GM18909 (cell line): ENCODE measurements at regions not wholly inside any gene's neighbourhood (a gene's known extent, or its start where the extent isn't known, plus 50 kb on each side); places are given as distances from the start of the nearest gene placed in this dataset.
"Not testable (repeated sequence)": the region's sequence is repeated elsewhere in the genome, so short reads cannot be mapped to it uniquely, and the experiment has no call there.

Experiments
- ATAC-seq: cut with Tn5 transposase; IDR thresholded peaks from one replicate; pipeline ENCODE4 v1.9.1; 2021; ENCODE audit warnings: mild to moderate bottlenecking; ENCODE audit not compliant: unreplicated experiment, poor library complexity

DNA sequence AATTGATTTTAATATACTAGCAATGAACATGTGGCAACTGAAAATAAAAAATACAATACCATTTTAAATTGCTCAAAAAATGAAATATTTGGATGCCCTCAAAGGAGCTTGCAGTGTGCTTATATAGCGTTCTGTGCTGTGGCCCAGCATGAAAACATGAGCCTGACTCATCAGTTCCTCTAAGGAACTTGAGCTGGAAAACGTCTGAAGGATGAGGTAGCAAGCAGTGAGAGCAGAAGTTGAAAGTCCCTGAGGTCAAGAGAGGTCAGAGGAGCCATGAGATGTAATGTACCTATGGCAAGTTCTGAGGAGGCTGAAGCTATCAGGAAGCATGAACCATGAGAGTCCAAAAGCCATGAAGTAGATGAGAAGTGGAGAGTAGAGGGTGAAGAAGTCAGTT is 59.7 kb downstream of the HMGB3 start:
- ATAC-seq: no peak

DNA sequence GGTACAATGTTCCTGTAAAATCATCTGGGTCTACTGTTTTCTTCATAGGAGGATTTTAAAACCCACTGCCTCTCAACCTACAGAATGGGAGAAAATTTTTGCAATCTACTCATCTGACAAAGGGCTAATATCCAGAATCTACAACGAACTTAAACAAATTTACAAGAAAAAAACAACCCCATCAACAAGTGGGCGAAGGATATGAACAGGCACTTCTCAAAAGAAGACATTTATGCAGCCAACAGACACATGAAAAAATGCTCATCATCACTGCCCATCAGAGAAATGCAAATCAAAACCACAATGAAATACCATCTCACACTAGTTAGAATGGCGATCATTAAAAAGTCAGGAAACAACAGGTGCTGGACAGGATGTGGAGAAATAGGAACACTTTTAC is 83.2 kb downstream of the HMGB3 start:
- ATAC-seq: not testable (repeated sequence)

DNA sequence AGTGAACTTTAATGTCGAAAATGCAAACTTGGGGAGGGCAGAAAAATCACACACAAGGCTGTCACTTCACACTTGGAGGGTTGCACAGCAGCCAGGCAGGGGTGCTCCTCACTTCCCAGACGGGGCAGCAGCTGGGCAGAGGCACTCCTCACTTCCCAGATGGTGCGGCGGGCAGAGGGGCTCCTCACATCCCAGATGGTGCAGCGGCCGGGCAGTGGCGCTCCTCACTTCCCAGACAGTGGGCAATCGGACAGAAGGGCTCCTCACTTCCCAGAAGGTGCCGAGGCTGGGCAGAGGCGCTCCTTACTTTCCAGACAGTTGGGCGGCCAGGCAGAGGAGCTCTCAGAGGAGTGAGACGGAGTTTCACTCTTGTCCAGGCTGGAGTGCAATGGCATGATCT is 90.6 kb downstream of the HMGB3 start:
- no peak for ATAC-seq

DNA sequence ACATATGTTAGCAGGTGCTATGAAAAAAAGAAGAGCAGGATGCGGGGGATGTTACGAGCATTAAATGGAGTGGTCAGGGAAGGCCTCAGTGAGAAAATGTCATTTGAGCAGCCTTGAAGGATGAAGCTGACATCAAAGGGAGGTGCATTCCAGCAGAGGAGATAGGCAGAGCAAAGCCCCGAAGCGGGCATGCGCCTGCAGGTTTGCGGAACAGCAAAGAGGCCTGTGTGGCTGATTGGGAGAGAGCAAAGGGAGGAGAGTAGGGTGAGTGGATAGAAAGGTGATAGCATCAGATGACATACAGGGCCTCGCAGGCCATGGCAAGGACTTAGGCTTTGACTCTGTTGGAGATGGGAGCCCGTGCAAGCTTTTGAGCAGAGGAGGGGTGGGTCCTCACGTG is 95.4 kb upstream of the GPR50 start:
- ATAC-seq: no peak

DNA sequence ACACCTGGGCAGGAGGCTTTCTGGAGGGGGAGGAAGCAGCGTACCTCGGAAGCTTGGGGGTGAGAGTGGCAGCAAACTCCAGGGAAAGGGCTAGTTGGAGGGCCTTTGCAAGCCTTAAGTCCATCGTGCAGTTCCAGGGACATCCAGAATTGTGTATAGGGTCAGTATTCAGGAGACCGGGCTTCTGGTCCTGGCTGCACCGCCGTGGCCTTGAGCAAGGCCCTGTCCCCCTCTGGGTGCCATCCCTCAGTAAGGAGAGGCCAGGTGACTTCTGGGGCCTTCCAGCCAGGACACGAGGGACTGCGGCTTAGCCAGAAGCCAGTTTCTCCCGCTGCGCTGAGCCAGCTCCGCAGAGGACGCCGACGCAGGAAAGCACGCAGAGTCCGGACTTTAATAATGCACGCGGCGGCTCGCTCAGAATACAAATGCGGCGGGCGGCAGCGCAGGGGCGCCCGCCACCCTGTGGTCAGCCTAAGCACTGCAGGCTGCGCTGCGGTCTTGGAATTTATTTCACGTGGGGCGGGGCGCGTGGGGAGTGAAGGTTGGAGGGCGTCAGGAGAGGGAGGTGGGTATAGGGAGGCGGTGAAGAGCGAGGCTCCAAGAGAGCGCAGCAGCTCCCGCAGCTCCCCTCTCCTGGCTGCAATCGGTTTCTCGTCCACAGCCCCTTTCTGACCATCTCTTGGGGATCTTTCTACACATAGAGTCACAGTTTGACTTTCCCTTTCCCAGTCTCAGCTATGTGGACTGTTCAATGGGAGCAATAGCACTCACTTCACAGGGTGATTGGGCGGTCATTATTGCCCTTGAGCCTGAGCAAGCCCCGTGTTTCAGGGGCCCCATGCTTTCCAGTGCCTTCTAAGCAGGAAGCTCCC is 94.1 kb upstream of the GPR50 start:
- peak; percentile 94 for ATAC-seq

DNA sequence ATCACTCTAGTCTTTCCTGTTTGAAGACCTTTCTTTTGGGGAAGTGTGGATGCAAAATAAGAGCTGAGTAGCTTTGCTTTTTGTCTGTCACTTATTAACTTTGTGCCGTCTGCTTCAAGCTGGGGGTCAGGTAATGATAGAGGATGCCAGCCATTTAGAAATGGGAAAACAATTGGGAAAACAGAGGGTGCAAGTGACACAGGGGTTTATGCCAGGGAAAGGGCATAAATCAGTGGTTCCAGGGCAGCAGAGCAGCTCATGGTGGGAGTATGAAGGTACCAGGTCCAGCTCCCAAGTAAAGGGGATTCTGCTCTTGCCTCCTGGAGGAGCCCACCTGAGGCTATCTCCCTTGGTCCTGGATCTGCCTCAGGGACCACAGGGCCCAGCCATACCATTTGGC is 91.9 kb upstream of the GPR50 start:
- ATAC-seq: no peak

DNA sequence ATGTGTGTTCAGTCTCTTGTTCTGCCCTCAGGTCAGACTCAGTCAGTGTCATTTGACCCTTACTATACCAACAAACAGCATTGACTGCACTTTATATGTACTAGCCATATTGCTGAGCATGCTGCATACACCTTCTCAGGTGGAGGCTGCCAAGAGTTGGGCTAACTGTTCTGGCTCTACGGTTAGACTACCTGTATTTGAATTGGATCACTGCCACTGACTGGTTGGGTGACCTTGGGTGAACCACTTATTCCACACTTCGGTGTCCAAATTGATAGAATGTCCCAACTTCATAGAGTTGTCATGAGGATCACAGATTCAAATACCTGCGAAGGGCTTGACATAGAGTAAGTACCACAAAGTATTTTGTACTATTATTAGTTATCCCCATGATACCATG is 91.2 kb upstream of the GPR50 start:
- ATAC-seq: no peak

DNA sequence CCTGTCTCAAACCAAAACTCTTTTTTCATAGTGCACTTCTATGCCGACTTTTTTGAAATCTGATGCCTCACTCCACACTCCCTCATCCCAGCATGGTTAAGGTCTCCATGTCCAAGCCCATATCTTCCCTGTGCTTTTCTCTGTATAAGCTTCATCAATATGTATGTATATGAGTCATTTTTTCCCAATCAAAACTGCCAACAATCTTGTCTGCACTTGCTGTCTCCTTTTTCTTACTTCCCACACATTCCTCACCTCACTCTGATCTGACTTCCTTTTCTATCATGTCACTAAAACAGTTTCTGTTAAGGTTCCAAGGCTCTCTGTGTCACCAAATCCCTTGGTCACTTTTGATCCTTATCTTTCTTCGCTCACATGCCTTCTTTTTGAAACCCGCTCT is 88.2 kb upstream of the GPR50 start:
- no peak for ATAC-seq

DNA sequence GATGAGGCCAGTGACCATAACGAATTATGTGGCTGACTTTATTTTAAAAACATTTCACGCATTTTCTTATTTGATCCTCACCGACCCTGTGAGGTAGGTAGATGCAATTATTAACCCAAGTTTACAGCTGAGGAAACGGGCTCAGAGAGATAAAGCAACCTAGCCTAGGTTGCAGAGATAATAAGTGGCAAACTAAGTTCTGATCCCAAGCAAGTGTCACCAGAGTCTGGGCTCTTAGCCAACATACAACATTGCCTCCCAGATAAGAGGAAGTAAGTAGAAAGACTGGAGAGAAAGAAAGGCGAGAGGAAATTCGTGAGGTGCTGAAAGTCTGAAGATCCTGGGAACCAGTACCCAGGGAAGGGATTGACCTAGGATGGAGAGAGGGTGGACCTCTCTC is 77.4 kb upstream of the GPR50 start:
- ATAC-seq: no peak

DNA sequence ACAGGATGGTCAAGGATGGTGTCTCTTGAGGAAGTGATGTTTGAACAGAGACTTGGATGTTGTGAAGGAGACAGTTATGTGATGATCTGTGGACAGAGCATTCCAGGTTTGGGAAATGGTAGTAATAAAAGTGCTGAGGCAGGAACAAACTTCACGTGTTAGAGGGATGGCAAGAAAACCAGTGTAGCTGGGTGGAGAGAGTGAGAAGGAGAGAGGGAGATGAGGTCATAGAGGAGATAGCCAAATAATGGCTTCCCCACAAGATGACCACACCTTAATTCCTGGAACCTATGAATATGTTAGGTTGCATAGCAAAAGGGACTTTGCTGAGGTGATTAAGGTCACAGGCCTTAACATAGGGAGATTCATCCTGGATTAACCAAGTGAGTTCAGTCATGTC is 75.6 kb upstream of the GPR50 start:
- ATAC-seq: no peak

DNA sequence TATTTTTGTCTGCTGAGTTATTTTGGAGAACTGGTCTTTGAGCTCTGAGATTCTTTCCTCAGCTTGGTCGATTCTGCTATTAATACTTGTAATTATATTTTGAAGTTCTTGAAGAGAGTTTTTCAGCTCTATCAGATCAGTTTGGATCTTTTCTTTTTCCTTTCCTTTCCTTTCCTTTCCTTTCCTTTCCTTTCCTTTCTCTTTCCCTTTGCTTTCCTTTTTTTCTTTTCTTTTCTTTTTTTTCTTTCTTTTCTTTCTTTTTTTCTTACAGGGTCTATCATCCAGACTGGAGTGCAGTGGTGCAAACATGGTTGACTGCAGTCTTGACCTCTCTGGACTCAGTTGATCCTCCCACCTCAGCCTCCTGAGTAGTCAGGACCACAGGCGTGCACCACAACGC is 63.2 kb upstream of the GPR50 start:
- not testable (repeated sequence) for ATAC-seq
